ENCODE measurements at regions not wholly inside any gene's neighbourhood (a gene's known extent, or its start where the extent isn't known, plus 50 kb on each side); places are given as distances from the start of the nearest gene placed in this dataset.

DNA sequence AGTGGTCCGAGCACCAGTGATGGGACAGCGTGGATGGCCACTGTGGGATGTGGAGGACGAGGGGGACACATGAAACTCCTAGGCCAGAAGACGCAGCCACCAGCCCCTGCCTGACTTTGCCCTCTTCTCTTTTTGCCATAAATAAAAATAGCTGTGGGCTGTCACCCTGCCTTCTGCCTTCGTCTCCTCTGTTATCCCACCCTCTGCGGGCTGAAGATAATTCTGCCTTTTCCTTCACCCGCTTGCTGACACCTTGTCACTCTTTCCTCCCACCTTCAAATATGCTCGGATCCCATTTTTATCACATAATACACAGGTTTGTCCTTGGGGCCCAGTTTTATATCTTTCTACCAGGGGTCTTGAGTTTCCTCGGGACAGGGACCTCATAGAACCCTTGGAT lies 87.6 kb upstream of the CIBAR2 start:
- TF ChIP-seq, protein P1, sequence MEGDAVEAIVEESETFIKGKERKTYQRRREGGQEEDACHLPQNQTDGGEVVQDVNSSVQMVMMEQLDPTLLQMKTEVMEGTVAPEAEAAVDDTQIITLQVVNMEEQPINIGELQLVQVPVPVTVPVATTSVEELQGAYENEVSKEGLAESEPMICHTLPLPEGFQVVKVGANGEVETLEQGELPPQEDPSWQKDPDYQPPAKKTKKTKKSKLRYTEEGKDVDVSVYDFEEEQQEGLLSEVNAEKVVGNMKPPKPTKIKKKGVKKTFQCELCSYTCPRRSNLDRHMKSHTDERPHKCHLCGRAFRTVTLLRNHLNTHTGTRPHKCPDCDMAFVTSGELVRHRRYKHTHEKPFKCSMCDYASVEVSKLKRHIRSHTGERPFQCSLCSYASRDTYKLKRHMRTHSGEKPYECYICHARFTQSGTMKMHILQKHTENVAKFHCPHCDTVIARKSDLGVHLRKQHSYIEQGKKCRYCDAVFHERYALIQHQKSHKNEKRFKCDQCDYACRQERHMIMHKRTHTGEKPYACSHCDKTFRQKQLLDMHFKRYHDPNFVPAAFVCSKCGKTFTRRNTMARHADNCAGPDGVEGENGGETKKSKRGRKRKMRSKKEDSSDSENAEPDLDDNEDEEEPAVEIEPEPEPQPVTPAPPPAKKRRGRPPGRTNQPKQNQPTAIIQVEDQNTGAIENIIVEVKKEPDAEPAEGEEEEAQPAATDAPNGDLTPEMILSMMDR (IDR thresholded peaks at IDR 0.05; ENCODE audit: insufficient read depth, low read depth, low read length): no peak

DNA sequence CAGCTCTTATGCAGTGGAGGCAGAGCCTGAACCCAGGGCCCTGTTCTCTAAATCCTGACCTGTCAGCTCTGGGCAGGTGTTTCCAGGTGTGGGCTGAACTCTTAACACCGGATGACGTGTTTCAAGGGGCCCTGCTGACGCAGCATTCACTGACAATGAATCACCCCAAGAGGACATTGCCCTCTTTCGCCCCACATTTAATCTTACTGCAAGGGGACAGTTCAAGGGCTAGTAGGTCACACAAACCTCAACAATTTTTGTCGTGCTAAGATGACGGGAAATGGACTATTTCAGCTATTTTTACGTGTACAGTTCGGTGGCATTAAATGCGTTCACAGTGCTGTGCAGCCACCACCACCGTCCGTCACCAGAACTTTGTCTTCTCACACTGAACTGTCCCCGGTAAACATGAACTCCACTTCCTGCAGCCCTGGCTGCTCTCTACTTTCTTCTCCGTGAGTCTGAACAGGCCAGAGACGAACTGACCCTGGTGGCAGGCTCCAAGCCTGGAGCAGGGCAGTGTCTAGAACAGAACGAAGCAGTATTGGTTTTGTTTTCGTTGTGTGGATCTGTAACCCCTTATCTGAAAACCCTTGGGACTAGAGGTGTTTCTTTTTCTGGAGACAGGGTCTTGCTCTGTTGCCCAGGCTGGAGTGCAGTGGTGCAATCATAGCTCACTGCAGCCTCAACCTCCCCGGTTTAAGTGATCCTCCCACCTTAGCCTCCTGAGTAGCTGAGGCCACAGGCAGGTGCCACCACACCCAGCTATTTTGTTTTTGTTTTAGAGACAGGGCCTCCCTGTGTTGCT lies 88.4 kb upstream of the CIBAR2 start:
- POLR2A ChIA-PET: no interaction called here
- H3K4me3 ChIP-seq (ENCODE audit: low read depth, low read length): no peak overlapping the region
- CTCF ChIA-PET: interaction anchor here (0.7 to 1.7 kb wide), 4 partner anchors 10 to 484 kb away, joined by 3 to 5 read pairs (median 3); no protein-coding TSS in a partner anchor
- no peaks in the 10 kb centered on the region for H3K27me3 ChIP-seq (ENCODE audit: control insufficient read depth, insufficient read depth, low read length)
- TF ChIP-seq, protein P1 (IDR thresholded peaks at IDR 0.05; ENCODE audit: insufficient read depth, low read depth, low read length): no peak
- no peak for DNase-seq (ENCODE audit: low read depth)
- H3K36me3 ChIP-seq (ENCODE audit: control insufficient read depth, insufficient read depth, low read length): no peaks in the 10 kb centered on the region; the same call in 1 of the 2 replicates

More for the DNA sequence above, 87.6 kb upstream of the CIBAR2 start:
- H3K27me3 ChIP-seq (ENCODE audit: control insufficient read depth, insufficient read depth, low read length): no peaks in the 10 kb centered on the region
- H3K4me3 ChIP-seq (ENCODE audit: low read depth, low read length): no peak overlapping the region
- POLR2A ChIA-PET: no interaction called here
- H3K36me3 ChIP-seq (ENCODE audit: control insufficient read depth, insufficient read depth, low read length): no peaks in the 10 kb centered on the region; the same call in 1 of the 2 replicates
- no peak for DNase-seq (ENCODE audit: low read depth)
- CTCF ChIA-PET: interaction anchor here (0.7 to 1.7 kb wide), 4 partner anchors 11 to 485 kb away, joined by 3 to 5 read pairs (median 3); no protein-coding TSS in a partner anchor

DNA sequence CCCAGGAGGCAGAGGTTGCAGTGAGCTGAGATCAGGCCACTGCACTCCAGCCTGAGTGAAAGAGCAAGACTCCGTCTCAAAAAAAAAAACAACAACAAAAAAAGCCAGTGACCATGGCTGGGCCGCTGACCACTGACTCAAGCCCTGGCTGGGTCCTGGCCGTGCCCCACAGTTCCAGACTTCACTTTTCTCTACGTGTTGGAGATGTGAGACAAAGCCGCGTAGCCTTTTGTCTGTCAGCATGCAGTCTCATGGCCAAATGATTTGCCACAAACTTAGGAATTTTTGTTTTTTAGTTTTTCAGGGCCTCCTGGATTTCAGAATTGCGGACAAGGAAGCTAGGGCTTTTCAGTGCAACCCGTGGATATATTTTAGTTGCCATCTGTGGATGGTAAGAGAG lies 89.3 kb upstream of the CIBAR2 start:
- CTCF ChIA-PET: interaction anchor here (1.5 to 1.7 kb wide), 2 partner anchors 41 to 87 kb away, joined by 3 to 10 read pairs; no protein-coding TSS in a partner anchor
- H3K4me3 ChIP-seq (ENCODE audit: low read depth, low read length): no peak overlapping the region
- no peaks in the 10 kb centered on the region; the same call in 1 of the 2 replicates for H3K36me3 ChIP-seq (ENCODE audit: control insufficient read depth, insufficient read depth, low read length)
- DNase-seq (ENCODE audit: low read depth): no peak
- POLR2A ChIA-PET: no interaction called here
- H3K27me3 ChIP-seq (ENCODE audit: control insufficient read depth, insufficient read depth, low read length): no peaks in the 10 kb centered on the region
- TF ChIP-seq, protein P1 (IDR thresholded peaks at IDR 0.05; ENCODE audit: insufficient read depth, low read depth, low read length): no peak

DNA sequence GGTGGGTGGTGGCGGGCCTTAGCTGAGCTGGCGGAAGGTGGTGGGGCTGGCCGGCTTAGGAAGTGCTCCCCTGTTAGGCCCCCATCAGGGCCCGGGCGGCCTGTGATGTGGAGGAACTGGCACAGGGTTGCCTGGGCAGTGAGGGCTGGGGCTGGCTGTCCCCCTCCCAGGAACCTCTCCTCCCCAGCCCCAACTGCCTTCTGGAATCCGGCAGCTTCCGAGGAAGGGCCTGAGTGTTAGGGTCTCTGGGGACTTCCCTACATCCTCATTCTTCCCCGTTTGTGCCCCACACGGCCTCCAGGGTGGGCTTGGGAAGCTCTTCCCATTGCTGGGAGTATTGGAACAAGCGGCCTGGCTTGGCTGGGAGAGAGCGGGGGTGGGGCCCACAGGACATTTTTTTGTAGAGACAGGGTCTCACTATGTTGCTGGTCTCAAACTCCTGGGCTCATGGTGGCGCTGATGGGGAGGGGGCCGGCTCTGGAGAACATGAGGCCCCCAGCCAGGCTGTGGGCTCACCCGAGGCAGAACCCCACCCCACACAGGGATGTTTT lies 89.9 kb upstream of the CIBAR2 start:
- CTCF ChIA-PET: interaction anchor here (1.5 to 1.7 kb wide), 2 partner anchors 42 to 87 kb away, joined by 3 to 10 read pairs; no protein-coding TSS in a partner anchor
- POLR2A ChIA-PET: no interaction called here
- Histone ChIP-seq H3K27me3 (ENCODE audit: control insufficient read depth, insufficient read depth, low read length) (no peaks in the 10 kb centered on the region), H3K4me3 (ENCODE audit: low read depth, low read length) (no peak overlapping the region), H3K36me3 (ENCODE audit: control insufficient read depth, insufficient read depth, low read length) (no peaks in the 10 kb centered on the region)
- TF ChIP-seq, protein P1 (IDR thresholded peaks at IDR 0.05; ENCODE audit: insufficient read depth, low read depth, low read length): no peak
- no peak for DNase-seq (ENCODE audit: low read depth)

All from BJ (cell line).